Loucy (cell line): ENCODE measurements at regions not wholly inside any gene's neighbourhood (a gene's known extent, or its start where the extent isn't known, plus 50 kb on each side); places are given as distances from the start of the nearest gene placed in this dataset.

Experiments used
- H2AFZ ChIP-seq: fragments of 200-600 bp; sonication (generic); 2 replicates; pipeline ENCODE4 v1.6.0; 2016; ENCODE audit warnings: antibody characterized with exemption, mild to moderate bottlenecking, low read length, moderate library complexity
- H3F3A ChIP-seq: fragments of 200-600 bp; 2 replicates; pipeline ENCODE4 v1.6.0; 2016; ENCODE audit warnings: antibody characterized with exemption, low read depth, mild to moderate bottlenecking
- H3K27me3 ChIP-seq: fragments of 200-600 bp; sonication (generic); 2 replicates; pipeline ENCODE4 v1.6.1; 2014; ENCODE audit warnings: low read length, mild to moderate bottlenecking; ENCODE audit not compliant: insufficient read depth, poor library complexity, severe bottlenecking
- H3K36me3 ChIP-seq: fragments of 200-600 bp; sonication (generic); 2 replicates; pipeline ENCODE4 v1.6.1; 2016; ENCODE audit warnings: low read length; ENCODE audit not compliant: insufficient read depth
- H3K4me1 ChIP-seq: fragments of 200-600 bp; sonication (generic); 2 replicates; pipeline ENCODE4 v1.5.1; 2014; ENCODE audit warnings: low read length, mild to moderate bottlenecking; ENCODE audit not compliant: insufficient read depth, poor library complexity, severe bottlenecking
- H3K4me2 ChIP-seq: fragments of 200-600 bp; sonication (generic); 2 replicates; pipeline ENCODE4 v1.6.0; 2014; ENCODE audit warnings: antibody characterized with exemption, low read length, low read depth, mild to moderate bottlenecking; ENCODE audit not compliant: poor library complexity, severe bottlenecking
- H3K4me3 ChIP-seq: fragments of 200-600 bp; sonication (generic); 2 replicates; pipeline ENCODE4 v1.5.1; 2014; ENCODE audit warnings: low read length, mild to moderate bottlenecking, mixed read lengths; ENCODE audit not compliant: poor library complexity, severe bottlenecking
- H3K79me2 ChIP-seq: fragments of 200-600 bp; sonication (generic); 2 replicates; pipeline ENCODE4 v1.6.1; 2014; ENCODE audit warnings: low read length; ENCODE audit not compliant: insufficient read depth
- H3K9ac ChIP-seq: fragments of 200-600 bp; sonication (generic); 2 replicates; pipeline ENCODE4 v1.6.0; 2014; ENCODE audit warnings: mild to moderate bottlenecking, low read depth, low read length, moderate library complexity; ENCODE audit not compliant: poor library complexity, severe bottlenecking
- H3K9me2 ChIP-seq: fragments of 200-600 bp; sonication (generic); replicated peaks from 2 replicates; pipeline ENCODE4 v1.6.1; 2016; ENCODE audit warnings: low read depth, low read length, mixed read lengths
- H3K9me3 ChIP-seq: fragments of 200-600 bp; sonication (generic); 2 replicates; pipeline ENCODE4 v1.6.1; 2014; ENCODE audit warnings: mild to moderate bottlenecking, antibody characterized with exemption, low read length, low read depth; ENCODE audit not compliant: insufficient read depth
- H4K20me1 ChIP-seq: fragments of 200-600 bp; sonication (generic); 2 replicates; pipeline ENCODE4 v1.6.0; 2014; ENCODE audit warnings: antibody characterized with exemption, low read length, mild to moderate bottlenecking; ENCODE audit not compliant: insufficient read depth, poor library complexity, severe bottlenecking
- EZH2phosphoT487 ChIP-seq: fragments of 200-600 bp; IDR thresholded peaks from 2 replicates; pipeline ENCODE4 v1.6.1; 2018; ENCODE audit warnings: antibody characterized with exemption, mild to moderate bottlenecking, moderate library complexity, borderline replicate concordance
- TF ChIP-seq, protein P1 (sequence below): fragments of 200-600 bp; sonication (generic); conservative IDR thresholded peaks from 2 replicates; pipeline ENCODE4 v1.5.1; 2014; ENCODE audit warnings: mild to moderate bottlenecking, antibody characterized with exemption, low read length

- Histone ChIP-seq H3K9me3 (no peaks in the 10 kb centered on the region), H3K27me3 (no peaks in the 10 kb centered on the region), H3K9me2 (no peaks in the 10 kb centered on the region), H3K79me2 (no peaks in the 10 kb centered on the region), H3K4me3 (no peak overlapping the region), H3K4me2 (no peak overlapping the region), H3K4me1 (no peaks in the 10 kb centered on the region), H3K9ac (no peak overlapping the region), H3F3A (no peaks in the 10 kb centered on the region), H3K36me3 (no peaks in the 10 kb centered on the region), H4K20me1 (no peaks in the 10 kb centered on the region), H2AFZ (no peak overlapping the region)
- TF ChIP-seq, protein P1, sequence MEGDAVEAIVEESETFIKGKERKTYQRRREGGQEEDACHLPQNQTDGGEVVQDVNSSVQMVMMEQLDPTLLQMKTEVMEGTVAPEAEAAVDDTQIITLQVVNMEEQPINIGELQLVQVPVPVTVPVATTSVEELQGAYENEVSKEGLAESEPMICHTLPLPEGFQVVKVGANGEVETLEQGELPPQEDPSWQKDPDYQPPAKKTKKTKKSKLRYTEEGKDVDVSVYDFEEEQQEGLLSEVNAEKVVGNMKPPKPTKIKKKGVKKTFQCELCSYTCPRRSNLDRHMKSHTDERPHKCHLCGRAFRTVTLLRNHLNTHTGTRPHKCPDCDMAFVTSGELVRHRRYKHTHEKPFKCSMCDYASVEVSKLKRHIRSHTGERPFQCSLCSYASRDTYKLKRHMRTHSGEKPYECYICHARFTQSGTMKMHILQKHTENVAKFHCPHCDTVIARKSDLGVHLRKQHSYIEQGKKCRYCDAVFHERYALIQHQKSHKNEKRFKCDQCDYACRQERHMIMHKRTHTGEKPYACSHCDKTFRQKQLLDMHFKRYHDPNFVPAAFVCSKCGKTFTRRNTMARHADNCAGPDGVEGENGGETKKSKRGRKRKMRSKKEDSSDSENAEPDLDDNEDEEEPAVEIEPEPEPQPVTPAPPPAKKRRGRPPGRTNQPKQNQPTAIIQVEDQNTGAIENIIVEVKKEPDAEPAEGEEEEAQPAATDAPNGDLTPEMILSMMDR, result no peak
- TF ChIP-seq EZH2phosphoT487, result no peak
Measured at GRCh38 chr10:3844491-3845025, 59.5 kb upstream of the KLF6 start.

DNA sequence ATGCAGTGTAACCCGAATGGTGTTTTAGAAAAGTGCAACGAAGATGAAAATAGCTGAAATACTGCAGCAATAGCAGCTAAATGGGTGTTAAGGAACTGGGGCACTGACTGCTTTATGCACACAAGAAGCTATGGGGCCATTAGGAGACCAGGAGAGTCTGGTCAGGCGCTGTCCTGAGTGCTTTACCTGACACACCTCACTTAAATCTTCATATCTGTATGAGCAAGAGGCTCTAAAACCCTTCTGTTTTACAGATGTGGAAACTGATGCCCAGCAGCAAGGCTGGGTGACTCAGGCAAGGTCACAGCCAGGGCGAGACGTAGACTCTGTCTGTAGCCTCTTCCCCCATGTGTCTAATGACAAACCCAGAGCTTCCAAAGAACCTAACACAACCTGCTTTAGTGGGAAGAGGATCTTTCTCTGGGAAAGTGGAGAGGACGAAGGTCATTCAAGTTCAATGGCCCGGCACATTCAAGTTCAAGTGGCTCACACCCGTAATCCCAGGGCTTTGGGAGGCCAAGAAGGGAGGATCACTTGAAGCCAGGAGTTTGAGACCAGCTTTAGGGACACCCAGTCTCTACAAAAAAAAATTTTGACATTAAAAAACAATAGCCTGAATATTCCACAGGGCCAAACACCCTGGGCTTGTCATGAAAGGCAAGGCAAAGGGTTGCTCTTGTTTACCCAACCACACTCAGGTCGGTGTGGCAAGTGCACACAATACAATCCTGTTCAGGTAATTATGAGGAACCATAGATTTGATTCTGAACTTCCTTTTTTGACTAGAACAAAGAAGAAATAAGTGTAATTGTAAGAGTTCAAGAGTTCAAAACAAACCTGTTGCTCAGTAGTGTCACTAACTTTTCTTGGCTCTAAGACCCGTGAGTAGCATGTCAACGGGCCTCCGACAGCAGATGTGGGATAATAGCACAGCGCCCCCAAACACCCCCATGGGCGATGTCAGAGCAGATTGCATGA, 53.7 kb upstream of the KLF6 start:
- no peak overlapping the region for H3K9ac ChIP-seq
- H3K4me3 ChIP-seq, result no peak overlapping the region
- no peaks in the 10 kb centered on the region for H3K9me2 ChIP-seq
- H3K79me2 ChIP-seq, result no peaks in the 10 kb centered on the region
- H3K4me2 ChIP-seq, result no peak overlapping the region
- H3K36me3 ChIP-seq, result no peaks in the 10 kb centered on the region
- H3K9me3 ChIP-seq, result no peaks in the 10 kb centered on the region
- no peaks in the 10 kb centered on the region for H3K27me3 ChIP-seq
- H3K4me1 ChIP-seq, result no peaks in the 10 kb centered on the region
- no peak for TF ChIP-seq EZH2phosphoT487
- TF ChIP-seq, protein P1, result no peak
- no peaks in the 10 kb centered on the region for H3F3A ChIP-seq
- no peaks in the 10 kb centered on the region for H4K20me1 ChIP-seq
- H2AFZ ChIP-seq, result no peak overlapping the region

- no peaks in the 10 kb centered on the region for H3K4me1 ChIP-seq
- no peak overlapping the region for H3K4me2 ChIP-seq
- no peak overlapping the region for H2AFZ ChIP-seq
- no peak for TF ChIP-seq EZH2phosphoT487
- TF ChIP-seq, protein P1, result no peak
- H3K4me3 ChIP-seq, result no peak overlapping the region
- H3K36me3 ChIP-seq, result no peaks in the 10 kb centered on the region
- H3K79me2 ChIP-seq, result no peaks in the 10 kb centered on the region
- no peaks in the 10 kb centered on the region for H3K9me2 ChIP-seq
- H3K9me3 ChIP-seq, result no peaks in the 10 kb centered on the region
- no peaks in the 10 kb centered on the region for H4K20me1 ChIP-seq
- no peaks in the 10 kb centered on the region for H3F3A ChIP-seq
- no peak overlapping the region for H3K9ac ChIP-seq
- H3K27me3 ChIP-seq, result no peaks in the 10 kb centered on the region
Measured at GRCh38 chr10:3837647-3838459, 52.8 kb upstream of the KLF6 start.
